ENCODE measurements at regions not wholly inside any gene's neighbourhood (a gene's known extent, or its start where the extent isn't known, plus 50 kb on each side); places are given as distances from the start of the nearest gene placed in this dataset.
"Not testable (repeated sequence)": the region's sequence is repeated elsewhere in the genome, so short reads cannot be mapped to it uniquely, and the experiment has no call there.

- H3K4me3 ChIP-seq (ENCODE audit: low read length) = no peak overlapping the region
- no peak overlapping the region for H3K27ac ChIP-seq (ENCODE audit: low read length)
- H3K9me3 ChIP-seq (ENCODE audit: control insufficient read depth, low read depth, low read length) = no peaks in the 10 kb centered on the region
- no peaks in the 10 kb centered on the region for H3K36me3 ChIP-seq (ENCODE audit: control insufficient read depth, low read depth, low read length)
- H3K4me1 ChIP-seq (ENCODE audit: control insufficient read depth, low read depth, low read length) = no peaks in the 10 kb centered on the region
- no peak overlapping the region for H3K9ac ChIP-seq (ENCODE audit: low read length)
- H3K27me3 ChIP-seq (ENCODE audit: control insufficient read depth, insufficient read depth, low read length) = no peaks in the 10 kb centered on the region
Measured at GRCh38 chr6:4340544-4340943, 205.2 kb upstream of the ECI2 start.

GRCh38 chr6:4338884-4339283, 203.5 kb upstream of the ECI2 start:
- Histone ChIP-seq H3K9me3 (ENCODE audit: control insufficient read depth, low read depth, low read length) (no peaks in the 10 kb centered on the region), H3K27ac (ENCODE audit: low read length) (no peak overlapping the region), H3K4me3 (ENCODE audit: low read length) (no peak overlapping the region), H3K36me3 (ENCODE audit: control insufficient read depth, low read depth, low read length) (no peaks in the 10 kb centered on the region), H3K9ac (ENCODE audit: low read length) (no peak overlapping the region), H3K27me3 (ENCODE audit: control insufficient read depth, insufficient read depth, low read length) (no peaks in the 10 kb centered on the region), H3K4me1 (ENCODE audit: control insufficient read depth, low read depth, low read length) (no peaks in the 10 kb centered on the region)

GRCh38 chr6:4336778-4337442, 201.5 kb upstream of the ECI2 start:
- Histone ChIP-seq H3K4me1 (ENCODE audit: control insufficient read depth, low read depth, low read length) (no peaks in the 10 kb centered on the region), H3K27me3 (ENCODE audit: control insufficient read depth, insufficient read depth, low read length) (no peaks in the 10 kb centered on the region), H3K9ac (ENCODE audit: low read length) (no peak overlapping the region), H3K9me3 (ENCODE audit: control insufficient read depth, low read depth, low read length) (no peaks in the 10 kb centered on the region), H3K4me3 (ENCODE audit: low read length) (no peak overlapping the region), H3K27ac (ENCODE audit: low read length) (no peak overlapping the region), H3K36me3 (ENCODE audit: control insufficient read depth, low read depth, low read length) (no peaks in the 10 kb centered on the region)

- Histone ChIP-seq H3K4me1 (ENCODE audit: control insufficient read depth, low read depth, low read length) (no peaks in the 10 kb centered on the region), H3K9me3 (ENCODE audit: control insufficient read depth, low read depth, low read length) (no peaks in the 10 kb centered on the region), H3K4me3 (ENCODE audit: low read length) (no peak overlapping the region), H3K27me3 (ENCODE audit: control insufficient read depth, insufficient read depth, low read length) (no peaks in the 10 kb centered on the region), H3K27ac (ENCODE audit: low read length) (no peak overlapping the region), H3K9ac (ENCODE audit: low read length) (no peak overlapping the region), H3K36me3 (ENCODE audit: control insufficient read depth, low read depth, low read length) (no peaks in the 10 kb centered on the region)
Measured at GRCh38 chr6:4336084-4336483, 200.7 kb upstream of the ECI2 start.

GRCh38 chr6:4334158-4334740, 198.9 kb upstream of the ECI2 start:
- not testable (repeated sequence) for H3K27ac ChIP-seq (ENCODE audit: low read length); H3K36me3 ChIP-seq (ENCODE audit: control insufficient read depth, low read depth, low read length); H3K4me1 ChIP-seq (ENCODE audit: control insufficient read depth, low read depth, low read length); H3K9ac ChIP-seq (ENCODE audit: low read length); H3K27me3 ChIP-seq (ENCODE audit: control insufficient read depth, insufficient read depth, low read length); H3K9me3 ChIP-seq (ENCODE audit: control insufficient read depth, low read depth, low read length)
- peak overlapping the region; percentile 43 for H3K4me3 ChIP-seq (ENCODE audit: low read length)

GRCh38 chr6:4327841-4328240, 192.5 kb upstream of the ECI2 start:
- Histone ChIP-seq H3K27ac (ENCODE audit: low read length) (no peak overlapping the region), H3K9me3 (ENCODE audit: control insufficient read depth, low read depth, low read length) (no peaks in the 10 kb centered on the region), H3K27me3 (ENCODE audit: control insufficient read depth, insufficient read depth, low read length) (no peaks in the 10 kb centered on the region), H3K4me1 (ENCODE audit: control insufficient read depth, low read depth, low read length) (peaks cover 2% of the 10 kb centered on the region), H3K9ac (ENCODE audit: low read length) (no peak overlapping the region), H3K4me3 (ENCODE audit: low read length) (no peak overlapping the region), H3K36me3 (ENCODE audit: control insufficient read depth, low read depth, low read length) (no peaks in the 10 kb centered on the region)

- Histone ChIP-seq H3K27ac (ENCODE audit: low read length) (no peak overlapping the region), H3K9ac (ENCODE audit: low read length) (no peak overlapping the region), H3K36me3 (ENCODE audit: control insufficient read depth, low read depth, low read length) (no peaks in the 10 kb centered on the region), H3K27me3 (ENCODE audit: control insufficient read depth, insufficient read depth, low read length) (no peaks in the 10 kb centered on the region), H3K4me1 (ENCODE audit: control insufficient read depth, low read depth, low read length) (peaks cover 7% of the 10 kb centered on the region), H3K9me3 (ENCODE audit: control insufficient read depth, low read depth, low read length) (no peaks in the 10 kb centered on the region), H3K4me3 (ENCODE audit: low read length) (no peak overlapping the region)
Measured at GRCh38 chr6:4324746-4325145, 189.4 kb upstream of the ECI2 start.

- peaks cover 10% of the 10 kb centered on the region for H3K4me1 ChIP-seq (ENCODE audit: control insufficient read depth, low read depth, low read length)
- H3K4me3 ChIP-seq (ENCODE audit: low read length) = no peak overlapping the region
- H3K9me3 ChIP-seq (ENCODE audit: control insufficient read depth, low read depth, low read length) = no peaks in the 10 kb centered on the region
- H3K36me3 ChIP-seq (ENCODE audit: control insufficient read depth, low read depth, low read length) = no peaks in the 10 kb centered on the region
- H3K27ac ChIP-seq (ENCODE audit: low read length) = no peak overlapping the region
- no peak overlapping the region for H3K9ac ChIP-seq (ENCODE audit: low read length)
- H3K27me3 ChIP-seq (ENCODE audit: control insufficient read depth, insufficient read depth, low read length) = no peaks in the 10 kb centered on the region
Measured at GRCh38 chr6:4323322-4323721, 187.9 kb upstream of the ECI2 start.

GRCh38 chr6:4322846-4323309, 187.5 kb upstream of the ECI2 start:
- Histone ChIP-seq H3K9me3 (ENCODE audit: control insufficient read depth, low read depth, low read length) (no peaks in the 10 kb centered on the region), H3K9ac (ENCODE audit: low read length) (no peak overlapping the region), H3K27me3 (ENCODE audit: control insufficient read depth, insufficient read depth, low read length) (no peaks in the 10 kb centered on the region), H3K27ac (ENCODE audit: low read length) (no peak overlapping the region), H3K36me3 (ENCODE audit: control insufficient read depth, low read depth, low read length) (no peaks in the 10 kb centered on the region), H3K4me1 (ENCODE audit: control insufficient read depth, low read depth, low read length) (peaks cover 10% of the 10 kb centered on the region), H3K4me3 (ENCODE audit: low read length) (no peak overlapping the region)

- no peak overlapping the region for H3K9ac ChIP-seq (ENCODE audit: low read length)
- H3K9me3 ChIP-seq (ENCODE audit: control insufficient read depth, low read depth, low read length) = no peaks in the 10 kb centered on the region
- no peaks in the 10 kb centered on the region for H3K27me3 ChIP-seq (ENCODE audit: control insufficient read depth, insufficient read depth, low read length)
- no peak overlapping the region for H3K4me3 ChIP-seq (ENCODE audit: low read length)
- H3K4me1 ChIP-seq (ENCODE audit: control insufficient read depth, low read depth, low read length) = peaks cover 10% of the 10 kb centered on the region
- H3K27ac ChIP-seq (ENCODE audit: low read length) = no peak overlapping the region
- no peaks in the 10 kb centered on the region for H3K36me3 ChIP-seq (ENCODE audit: control insufficient read depth, low read depth, low read length)
Measured at GRCh38 chr6:4322134-4322845, 186.9 kb upstream of the ECI2 start.

GRCh38 chr6:4320860-4321259, 185.5 kb upstream of the ECI2 start:
- H3K4me1 ChIP-seq (ENCODE audit: control insufficient read depth, low read depth, low read length) = peaks cover 10% of the 10 kb centered on the region
- H3K9ac ChIP-seq (ENCODE audit: low read length) = no peak overlapping the region
- H3K4me3 ChIP-seq (ENCODE audit: low read length) = no peak overlapping the region
- no peak overlapping the region for H3K27ac ChIP-seq (ENCODE audit: low read length)
- H3K9me3 ChIP-seq (ENCODE audit: control insufficient read depth, low read depth, low read length) = no peaks in the 10 kb centered on the region
- H3K27me3 ChIP-seq (ENCODE audit: control insufficient read depth, insufficient read depth, low read length) = no peaks in the 10 kb centered on the region
- no peaks in the 10 kb centered on the region for H3K36me3 ChIP-seq (ENCODE audit: control insufficient read depth, low read depth, low read length)
